Muscle of leg (tissue), 3 donors: ENCODE measurements at regions not wholly inside any gene's neighbourhood (a gene's known extent, or its start where the extent isn't known, plus 50 kb on each side); places are given as distances from the start of the nearest gene placed in this dataset.

Experiments used
- DNase-seq: peaks from one replicate; pipeline ENCODE4 v3.0.0; 2013
- H3K27ac ChIP-seq: one replicate; pipeline ENCODE4 v1.5.1; 2013; ENCODE audit warnings: mild to moderate bottlenecking, low read length, control low read depth
- H3K27me3 ChIP-seq: one replicate; pipeline ENCODE4 v1.6.1; 2013; ENCODE audit warnings: low read length; ENCODE audit not compliant: control insufficient read depth, insufficient read depth
- H3K36me3 ChIP-seq: one replicate; pipeline ENCODE4 v1.6.1; 2013; ENCODE audit warnings: low read length; ENCODE audit not compliant: control insufficient read depth, insufficient read depth
- H3K4me1 ChIP-seq: one replicate; pipeline ENCODE4 v1.6.1; 2013; ENCODE audit warnings: low read length; ENCODE audit not compliant: control insufficient read depth, insufficient read depth
- H3K4me3 ChIP-seq: one replicate; pipeline ENCODE4 v1.5.1; 2013; ENCODE audit warnings: low read length, control low read depth
- H3K9me3 ChIP-seq: replicated peaks from 2 replicates; pipeline ENCODE4 v1.6.1; 2013; ENCODE audit warnings: low read depth, low read length; ENCODE audit not compliant: control insufficient read depth
- WGBS: methylation state at CpG from one replicate; pipeline ENCODE4 v1.1.5; 2013; ENCODE audit warnings: missing lambda C conversion rate; ENCODE audit not compliant: insufficient coverage; 5-methylcytosine and 5-hydroxymethylcytosine counted together

- Histone ChIP-seq H3K27ac (no peak overlapping the region), H3K4me1 (no peaks in the 10 kb centered on the region), H3K9me3 (no peaks in the 10 kb centered on the region), H3K27me3 (no peaks in the 10 kb centered on the region), H3K4me3 (no peak overlapping the region), H3K36me3 (no peaks in the 10 kb centered on the region)
- DNase-seq, result no peak
- WGBS, result 100% methylated on average over 1 of the region's 3 CpGs
These were observed 136.6 kb downstream of the HTR1B start for GRCh38 chr6:77326711-77327110.

- Histone ChIP-seq H3K27ac (no peak overlapping the region), H3K36me3 (no peaks in the 10 kb centered on the region), H3K4me3 (no peak overlapping the region), H3K27me3 (no peaks in the 10 kb centered on the region), H3K9me3 (no peaks in the 10 kb centered on the region), H3K4me1 (no peaks in the 10 kb centered on the region)
- WGBS, result no CpG with 5 or more reads among the region's 3 CpGs
- no peak for DNase-seq
These were observed 137.3 kb downstream of the HTR1B start for GRCh38 chr6:77326029-77326428.

GRCh38 chr6:77324866-77325265, 138.4 kb downstream of the HTR1B start:
- H3K36me3 ChIP-seq, result no peaks in the 10 kb centered on the region
- no peaks in the 10 kb centered on the region for H3K4me1 ChIP-seq
- H3K9me3 ChIP-seq, result no peaks in the 10 kb centered on the region
- H3K27me3 ChIP-seq, result no peaks in the 10 kb centered on the region
- no CpG with 5 or more reads among the region's 1 CpG for WGBS
- H3K4me3 ChIP-seq, result no peak overlapping the region
- DNase-seq, result peak; percentile 84
- no peak overlapping the region for H3K27ac ChIP-seq

- no CpG with 5 or more reads among the region's 3 CpGs for WGBS
- DNase-seq, result peak; percentile 19
- H3K27ac ChIP-seq, result no peak overlapping the region
- no peaks in the 10 kb centered on the region for H3K36me3 ChIP-seq
- no peaks in the 10 kb centered on the region for H3K4me1 ChIP-seq
- H3K27me3 ChIP-seq, result no peaks in the 10 kb centered on the region
- no peak overlapping the region for H3K4me3 ChIP-seq
- no peaks in the 10 kb centered on the region for H3K9me3 ChIP-seq
These were observed 140.7 kb downstream of the HTR1B start for GRCh38 chr6:77322604-77323003.

- Histone ChIP-seq H3K4me3 (no peak overlapping the region), H3K9me3 (no peaks in the 10 kb centered on the region), H3K4me1 (no peaks in the 10 kb centered on the region), H3K27ac (no peak overlapping the region), H3K27me3 (no peaks in the 10 kb centered on the region), H3K36me3 (no peaks in the 10 kb centered on the region)
- no peak for DNase-seq
- no CpG with 5 or more reads among the region's 1 CpG for WGBS
These were observed 145.0 kb downstream of the HTR1B start for GRCh38 chr6:77318256-77318655.

GRCh38 chr6:77313595-77313994, 149.7 kb downstream of the HTR1B start:
- no peak overlapping the region for H3K4me3 ChIP-seq
- no peaks in the 10 kb centered on the region for H3K36me3 ChIP-seq
- WGBS, result 78% methylated on average over 1 of the region's 1 CpG
- H3K27me3 ChIP-seq, result no peaks in the 10 kb centered on the region
- no peaks in the 10 kb centered on the region for H3K4me1 ChIP-seq
- no peaks in the 10 kb centered on the region for H3K9me3 ChIP-seq
- no peak for DNase-seq
- H3K27ac ChIP-seq, result no peak overlapping the region

GRCh38 chr6:77299931-77300330, 163.4 kb downstream of the HTR1B start:
- Histone ChIP-seq H3K4me1 (no peaks in the 10 kb centered on the region), H3K27ac (no peak overlapping the region), H3K9me3 (no peaks in the 10 kb centered on the region), H3K4me3 (no peak overlapping the region), H3K36me3 (no peaks in the 10 kb centered on the region), H3K27me3 (no peaks in the 10 kb centered on the region)
- DNase-seq, result no peak
- no CpG with 5 or more reads among the region's 1 CpG for WGBS

- Histone ChIP-seq H3K27ac (no peak overlapping the region), H3K4me1 (no peaks in the 10 kb centered on the region), H3K27me3 (no peaks in the 10 kb centered on the region), H3K4me3 (no peak overlapping the region), H3K36me3 (no peaks in the 10 kb centered on the region), H3K9me3 (no peaks in the 10 kb centered on the region)
- no peak for DNase-seq
- no CpG with 5 or more reads among the region's 1 CpG for WGBS
These were observed 165.0 kb downstream of the HTR1B start for GRCh38 chr6:77298283-77298682.

- WGBS, result 100% methylated on average over 1 of the region's 7 CpGs
- H3K4me1 ChIP-seq, result no peaks in the 10 kb centered on the region
- no peaks in the 10 kb centered on the region for H3K36me3 ChIP-seq
- no peak overlapping the region for H3K4me3 ChIP-seq
- DNase-seq, result no peak
- H3K27ac ChIP-seq, result no peak overlapping the region
- H3K9me3 ChIP-seq, result no peaks in the 10 kb centered on the region
- H3K27me3 ChIP-seq, result no peaks in the 10 kb centered on the region
These were observed 170.4 kb downstream of the HTR1B start for GRCh38 chr6:77292564-77293546.

GRCh38 chr6:77290798-77291197, 172.5 kb downstream of the HTR1B start:
- H3K27ac ChIP-seq, result no peak overlapping the region
- no peaks in the 10 kb centered on the region for H3K9me3 ChIP-seq
- H3K4me3 ChIP-seq, result no peak overlapping the region
- no peaks in the 10 kb centered on the region for H3K4me1 ChIP-seq
- no peaks in the 10 kb centered on the region for H3K27me3 ChIP-seq
- no peaks in the 10 kb centered on the region for H3K36me3 ChIP-seq
- no CpG with 5 or more reads among the region's 1 CpG for WGBS
- DNase-seq, result no peak
